ENCODE measurements at regions not wholly inside any gene's neighbourhood (a gene's known extent, or its start where the extent isn't known, plus 50 kb on each side); places are given as distances from the start of the nearest gene placed in this dataset.
"Not testable (repeated sequence)": the region's sequence is repeated elsewhere in the genome, so short reads cannot be mapped to it uniquely, and the experiment has no call there.

DNA sequence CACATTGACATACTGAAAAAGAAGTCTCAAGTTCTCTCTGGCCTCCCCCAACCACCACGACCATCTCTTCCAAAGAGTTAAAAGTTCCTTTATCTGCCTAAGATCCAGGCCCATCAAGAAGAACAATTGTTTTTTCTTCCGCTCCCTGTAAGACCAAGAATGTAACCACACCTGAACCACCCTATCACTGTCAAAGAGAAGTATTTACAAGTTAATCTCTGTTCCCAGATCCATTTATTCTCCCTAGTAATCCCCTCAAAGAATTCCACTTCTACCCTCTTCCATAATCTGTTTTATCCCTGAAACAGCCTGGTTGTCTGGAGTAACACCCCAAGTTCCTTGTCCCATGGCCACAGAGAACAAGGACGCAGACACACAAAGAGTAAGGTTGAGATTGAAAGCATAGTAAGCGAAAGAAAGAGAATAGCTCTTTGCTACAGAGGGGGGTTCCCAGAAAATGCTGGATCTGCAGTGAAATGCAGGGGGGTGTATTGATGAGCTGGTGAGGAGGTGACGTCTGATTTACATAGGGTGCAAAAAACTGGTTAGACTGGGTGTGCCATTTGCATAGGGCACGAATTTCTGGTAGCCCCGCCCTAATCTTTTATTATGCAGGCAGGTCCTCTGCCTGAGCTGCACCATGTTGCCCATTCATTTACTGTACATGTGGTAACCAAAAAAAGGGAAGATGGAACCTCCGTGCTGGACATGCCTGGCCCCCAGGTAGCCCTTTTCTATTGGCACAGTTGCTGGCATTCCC lies 122.0 kb downstream of the SKIDA1 start:
- no peak for DNase-seq

DNA sequence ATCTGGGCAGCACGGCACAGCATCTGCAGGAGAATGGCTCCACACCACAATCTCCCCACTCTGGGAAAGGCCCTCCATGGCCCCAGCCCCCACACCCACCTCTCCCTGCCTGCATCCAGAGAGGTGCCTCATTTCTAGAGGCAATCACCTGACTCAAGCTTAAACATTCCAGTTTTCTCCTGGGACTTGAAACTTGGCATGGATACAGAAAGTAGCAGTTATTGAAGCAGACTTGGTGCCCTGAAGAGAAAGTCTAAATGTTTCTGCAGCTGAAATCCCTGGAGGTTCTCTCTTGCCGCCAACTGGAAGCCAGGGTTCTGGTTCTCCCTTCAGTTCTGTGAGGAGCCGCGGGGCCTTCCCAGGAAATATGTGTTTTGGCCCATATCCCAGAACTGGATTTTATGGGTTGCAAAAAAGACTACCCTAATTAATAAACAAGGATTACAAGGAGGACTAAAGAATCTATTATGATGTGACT lies 122.8 kb downstream of the SKIDA1 start:
- DNase-seq, result no peak

DNA sequence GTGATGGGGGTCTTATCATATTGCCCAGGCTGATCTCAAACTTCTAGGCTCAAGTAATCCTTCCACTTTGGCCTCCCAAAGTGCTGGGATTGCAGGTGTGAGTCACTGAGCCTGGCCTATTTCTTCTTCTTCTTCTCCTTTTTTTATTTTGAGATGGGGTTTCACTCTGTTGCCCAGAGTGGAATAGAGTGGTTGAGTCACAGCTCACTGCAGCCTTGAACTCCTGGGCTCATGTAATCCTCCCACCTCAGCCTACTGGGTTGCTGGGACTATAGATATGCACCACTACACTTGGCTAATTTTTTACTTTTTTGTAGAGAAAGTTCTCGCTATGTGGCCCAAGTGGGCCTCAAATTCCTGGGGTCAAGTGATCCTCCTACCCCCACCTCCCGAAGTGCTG lies 124.3 kb downstream of the SKIDA1 start:
- DNase-seq, result no peak

DNA sequence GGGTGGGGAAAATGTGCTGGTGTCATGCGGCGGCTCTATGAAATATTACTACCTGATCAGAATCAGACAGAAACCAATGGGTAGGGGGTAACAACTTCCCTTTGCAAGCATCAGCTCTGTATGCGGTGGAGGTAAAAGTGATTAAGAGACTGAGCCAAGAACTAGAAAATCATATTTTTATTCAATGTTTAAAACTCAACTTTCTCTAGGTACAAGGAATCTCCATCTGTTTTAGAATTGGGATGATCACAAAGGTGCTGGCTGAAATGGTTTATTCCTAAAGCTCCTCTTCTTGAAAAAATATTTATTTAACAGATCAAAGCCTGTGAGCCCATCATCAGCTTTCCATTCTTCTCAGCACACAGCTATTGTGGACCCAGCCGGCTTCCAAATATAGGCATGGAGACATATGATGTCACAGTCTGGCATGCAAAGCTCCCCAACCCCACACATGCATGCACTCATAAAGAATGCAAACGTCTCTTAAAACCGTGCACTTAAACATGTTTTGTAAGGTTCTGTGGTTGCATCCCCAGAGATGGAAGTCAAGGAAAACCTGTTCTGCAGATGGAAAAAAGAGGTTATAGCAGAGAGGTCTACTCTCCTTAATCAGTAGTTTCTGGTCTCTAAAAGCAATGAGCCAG lies 126.0 kb downstream of the SKIDA1 start:
- DNase-seq, result no peak

DNA sequence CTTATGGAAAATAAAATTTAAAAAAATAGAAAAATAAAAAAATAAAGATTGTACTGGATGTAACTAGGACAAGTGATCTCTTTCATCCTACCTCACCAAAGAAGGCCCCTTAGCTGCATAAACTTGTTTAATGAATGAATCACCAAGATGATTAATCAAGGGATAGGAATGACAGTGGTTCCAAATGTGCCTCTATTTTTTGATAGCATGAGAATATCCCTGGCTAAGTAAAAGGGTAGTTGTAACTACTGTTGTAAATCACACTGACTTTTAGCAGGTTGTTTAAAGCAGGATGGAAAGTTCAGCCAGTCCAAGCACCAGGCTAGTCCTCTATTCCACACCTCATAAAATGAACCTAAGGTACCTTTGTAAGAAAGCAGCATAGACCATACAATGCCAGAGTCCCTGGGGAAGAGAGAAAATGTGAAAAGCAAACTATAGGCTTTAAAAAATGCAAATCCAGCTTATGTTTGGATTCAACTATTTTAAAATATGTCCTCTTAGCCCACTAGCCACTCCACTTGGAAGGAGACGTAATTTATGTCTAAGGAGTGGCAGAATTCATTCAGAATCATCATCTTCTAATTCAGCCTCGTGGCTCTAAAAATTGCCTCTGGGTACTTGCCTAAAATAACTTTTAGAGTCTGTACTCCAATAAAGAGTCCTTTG lies 126.8 kb downstream of the SKIDA1 start:
- DNase-seq, result no peak

DNA sequence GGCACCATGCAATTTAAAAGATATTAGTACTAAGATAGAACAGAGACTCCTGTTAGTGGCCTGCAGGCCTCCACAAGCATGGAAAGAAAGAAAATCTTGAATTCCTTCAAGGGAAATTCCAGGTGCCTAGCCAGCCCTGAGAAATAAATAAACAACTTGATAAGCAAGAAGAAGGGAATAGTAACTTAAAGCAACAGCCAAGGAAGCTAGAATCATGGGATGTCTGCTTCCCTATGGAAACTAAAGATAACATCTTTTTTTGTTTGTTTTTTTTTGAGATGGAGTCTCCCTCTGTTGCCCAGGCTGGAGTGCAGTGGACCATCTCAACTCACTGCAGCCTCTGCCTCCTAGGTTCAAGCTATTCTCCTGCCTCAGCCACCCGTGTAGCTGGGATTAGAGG lies 128.6 kb downstream of the SKIDA1 start:
- DNase-seq, result no peak

DNA sequence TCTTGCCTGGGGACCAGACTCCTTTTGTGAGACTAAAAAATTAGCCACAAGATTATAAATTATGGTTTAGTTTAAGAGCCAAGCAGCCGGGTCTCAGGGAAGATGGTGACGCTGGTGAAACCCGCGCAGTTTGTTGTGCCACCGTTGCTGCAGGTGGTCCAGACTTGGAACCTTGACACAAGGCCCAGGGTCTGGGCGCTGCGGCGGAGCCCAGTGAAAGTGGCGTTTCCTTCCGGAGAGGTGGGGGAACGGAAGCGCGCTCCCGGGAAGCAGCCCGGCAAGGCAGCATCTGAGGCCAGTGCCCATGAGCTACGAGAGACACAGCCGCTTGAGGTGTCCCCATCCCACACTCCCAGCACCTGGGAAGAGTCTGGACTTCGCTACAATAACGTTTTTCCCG lies 131.6 kb downstream of the SKIDA1 start:
- no peak for DNase-seq

DNA sequence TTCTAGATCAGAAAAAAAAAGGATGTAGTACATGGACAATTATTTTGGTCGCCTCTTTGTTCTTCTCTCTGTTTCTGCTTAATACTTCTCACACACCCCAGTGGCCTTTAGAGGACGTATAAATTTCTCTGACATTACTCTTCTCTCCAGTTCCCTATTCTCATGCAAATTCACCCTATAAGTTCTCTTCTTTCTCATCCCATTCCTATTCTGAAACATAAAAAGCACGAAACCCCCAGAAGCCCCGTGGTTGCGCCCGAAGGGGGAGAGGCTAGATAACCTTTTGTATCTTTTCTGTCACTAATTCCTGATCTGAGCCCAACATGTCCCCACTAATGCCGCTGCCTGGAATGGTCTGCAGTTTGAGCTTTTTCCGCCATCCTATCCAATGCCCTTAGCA lies 136.9 kb downstream of the SKIDA1 start:
- no peak for DNase-seq

DNA sequence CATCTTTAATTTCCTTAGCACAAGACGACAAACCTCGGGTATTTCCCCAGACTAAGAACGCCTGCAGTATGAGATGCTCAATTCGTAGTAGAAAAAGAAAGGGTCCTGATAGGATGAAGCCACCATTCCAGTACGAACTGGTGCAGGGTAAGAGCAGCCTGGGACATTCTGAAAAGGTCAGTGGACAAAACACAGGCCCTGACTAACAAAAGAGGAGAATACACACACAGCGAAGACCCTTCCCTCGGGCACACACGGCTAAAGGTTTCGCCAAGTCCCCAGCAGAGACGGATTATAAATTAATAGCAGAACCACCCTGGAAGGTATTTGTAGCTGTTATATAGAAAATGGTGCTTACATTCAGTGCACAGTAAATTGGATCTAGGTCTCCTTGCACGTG lies 137.6 kb downstream of the SKIDA1 start:
- DNase-seq, result no peak

DNA sequence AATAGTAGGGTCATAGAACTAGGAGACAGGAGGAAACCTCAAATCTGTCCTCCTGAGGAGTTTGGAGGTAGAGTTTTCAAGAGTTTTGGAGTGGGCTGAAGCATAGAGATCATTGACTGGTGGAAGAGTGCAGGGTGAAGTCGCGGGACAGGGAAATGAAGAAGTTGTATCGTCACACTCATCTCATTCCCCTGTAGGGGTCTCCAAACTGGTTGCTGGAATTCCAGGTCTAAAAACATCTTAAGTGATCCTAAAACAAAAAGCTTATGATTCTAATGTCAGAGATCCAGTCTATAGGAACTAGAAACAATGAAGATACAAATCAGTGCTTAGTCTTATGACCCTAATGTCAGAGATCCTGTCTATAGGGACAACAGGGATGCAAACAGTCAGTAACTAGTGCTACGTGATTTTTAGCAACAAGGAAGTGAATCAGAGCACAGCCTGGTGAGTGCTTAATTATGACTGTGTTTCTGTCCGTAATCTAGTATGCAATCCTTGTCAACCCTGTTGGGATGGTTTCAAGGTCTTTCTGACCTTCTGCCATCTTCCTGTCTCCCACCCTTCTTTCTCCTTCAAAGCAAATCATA lies 139.4 kb downstream of the SKIDA1 start:
- DNase-seq, result no peak

DNA sequence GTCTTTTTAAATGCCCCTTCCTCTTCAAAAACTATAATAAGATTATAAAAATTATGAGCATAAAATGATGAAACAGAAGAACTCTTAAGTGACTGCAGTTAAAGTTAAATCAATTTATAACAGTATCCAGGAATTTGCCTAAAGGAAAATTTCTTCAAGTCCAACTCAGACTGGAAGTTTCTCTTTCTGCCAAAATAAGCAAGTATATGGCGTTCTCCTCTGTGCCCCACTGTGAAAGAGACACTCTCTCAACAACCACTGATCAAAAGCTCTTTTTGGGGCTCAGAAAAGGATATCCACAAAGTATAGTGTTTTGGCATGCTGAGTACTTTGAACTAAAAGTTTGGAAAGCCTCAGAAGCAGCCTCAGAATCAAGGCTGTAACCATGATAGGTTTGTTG lies 139.9 kb downstream of the SKIDA1 start:
- DNase-seq, result no peak

DNA sequence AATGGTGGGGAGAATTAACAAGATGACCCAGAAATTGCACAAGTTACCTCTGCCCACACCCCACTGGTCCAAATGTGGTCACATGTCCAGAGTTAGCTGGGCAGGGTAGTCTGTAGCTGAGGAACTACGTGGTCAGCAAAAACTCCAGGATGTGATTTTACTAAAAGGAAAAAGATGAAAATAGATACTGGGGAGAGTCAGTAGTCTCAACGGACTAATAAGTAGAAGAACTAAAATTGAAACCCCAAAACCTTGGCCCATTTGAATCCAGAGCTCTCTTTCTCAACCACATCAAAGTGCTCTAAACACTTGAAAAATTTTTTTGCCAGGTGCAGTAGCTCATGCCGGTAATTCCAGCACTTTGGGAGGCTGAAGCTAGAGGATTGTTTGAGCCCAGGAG lies 146.3 kb downstream of the SKIDA1 start:
- no peak for DNase-seq

DNA sequence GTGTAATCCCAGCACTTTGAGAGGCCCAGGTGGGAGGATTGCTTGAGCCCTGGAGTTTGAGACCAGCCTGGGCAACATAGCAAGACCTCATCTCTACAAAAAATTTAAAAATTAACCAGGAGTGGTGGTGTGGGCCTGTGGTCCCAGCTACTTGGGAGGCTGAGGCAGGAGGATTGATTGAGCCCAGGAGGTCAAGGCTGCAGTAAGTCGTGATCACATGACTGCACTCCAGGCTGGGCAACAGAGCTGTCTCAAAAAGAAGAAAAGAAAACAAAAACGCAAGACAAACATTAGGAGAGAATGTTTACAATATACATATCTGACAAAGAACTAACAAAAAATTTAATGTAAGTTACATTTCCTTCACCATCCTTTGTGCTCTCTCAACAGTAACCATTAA lies 150.2 kb downstream of the SKIDA1 start:
- DNase-seq, result not testable (repeated sequence)

DNA sequence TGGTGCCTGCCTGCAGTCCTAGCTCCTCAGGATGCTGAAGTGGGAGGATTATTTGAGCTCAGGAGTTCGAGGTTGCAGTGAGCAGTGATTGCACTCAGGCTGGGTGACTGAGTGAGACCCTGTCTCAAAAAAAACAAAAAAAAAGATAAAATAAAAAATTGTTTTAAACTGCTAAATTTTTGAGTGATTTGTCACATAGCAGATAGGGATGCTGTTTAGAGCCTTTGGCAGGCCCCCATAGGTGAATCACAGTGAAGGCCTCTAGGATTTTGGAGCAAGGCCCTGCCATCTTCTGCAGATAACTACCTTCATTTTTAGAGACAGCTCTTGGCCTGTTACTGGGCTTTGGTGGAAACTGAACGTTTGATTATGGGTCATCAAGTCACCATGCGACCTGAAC lies 151.6 kb downstream of the SKIDA1 start:
- not testable (repeated sequence) for DNase-seq

DNA sequence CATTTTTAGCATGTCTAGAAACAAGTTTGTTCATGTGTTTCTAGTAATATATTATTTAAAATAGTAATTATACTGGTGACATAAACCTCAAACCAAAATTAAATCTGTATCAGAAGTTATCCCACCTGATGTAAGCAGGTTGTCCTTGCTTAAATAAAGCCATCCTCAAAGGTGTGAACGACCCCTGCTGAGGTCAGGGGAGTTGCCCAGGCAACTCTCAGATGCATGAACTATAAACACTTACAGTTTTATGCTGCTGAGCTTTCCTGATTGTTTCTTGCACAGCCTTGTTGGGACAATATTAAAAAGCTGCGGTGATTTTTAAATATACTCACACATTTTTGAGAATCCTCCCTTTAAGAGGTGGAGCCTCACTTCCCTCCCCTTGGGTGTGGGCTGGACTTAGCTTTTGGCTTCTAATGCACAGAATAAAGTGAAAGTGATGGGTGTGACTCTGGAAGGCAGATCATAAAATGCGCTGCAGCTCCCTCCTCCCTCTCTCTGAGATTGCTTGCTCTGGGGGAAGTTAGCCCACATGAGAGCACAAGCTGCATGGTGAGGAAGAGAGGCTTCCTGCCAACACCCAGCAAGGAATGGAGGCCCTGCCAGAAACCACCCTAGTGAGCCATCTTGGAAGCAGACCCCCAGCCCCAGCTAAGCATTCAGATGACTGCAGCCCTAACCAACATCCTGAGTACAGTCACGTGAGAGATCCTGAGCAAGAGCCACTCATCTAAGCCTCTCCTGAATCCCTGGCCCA lies 152.7 kb downstream of the SKIDA1 start:
- no peak for DNase-seq

DNA sequence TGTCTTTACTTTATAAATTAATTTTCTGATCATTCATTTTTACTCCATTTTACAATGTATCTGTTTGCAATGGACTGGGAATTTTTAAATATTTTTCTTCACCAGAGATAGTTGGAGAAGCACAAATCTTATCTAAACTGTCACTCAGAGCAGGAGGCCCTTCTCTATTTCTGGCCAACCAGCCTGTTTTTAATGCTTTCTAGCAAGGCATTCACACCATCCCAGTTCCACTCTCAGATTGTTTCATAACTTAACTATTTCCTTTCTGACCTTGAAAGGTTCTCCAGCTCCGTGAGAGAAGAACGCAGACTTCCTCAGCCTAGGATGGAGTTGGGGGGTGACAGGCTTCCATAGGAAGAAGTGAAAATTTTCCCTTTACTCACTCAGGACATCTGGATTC lies 155.8 kb downstream of the SKIDA1 start:
- DNase-seq, result no peak

DNA sequence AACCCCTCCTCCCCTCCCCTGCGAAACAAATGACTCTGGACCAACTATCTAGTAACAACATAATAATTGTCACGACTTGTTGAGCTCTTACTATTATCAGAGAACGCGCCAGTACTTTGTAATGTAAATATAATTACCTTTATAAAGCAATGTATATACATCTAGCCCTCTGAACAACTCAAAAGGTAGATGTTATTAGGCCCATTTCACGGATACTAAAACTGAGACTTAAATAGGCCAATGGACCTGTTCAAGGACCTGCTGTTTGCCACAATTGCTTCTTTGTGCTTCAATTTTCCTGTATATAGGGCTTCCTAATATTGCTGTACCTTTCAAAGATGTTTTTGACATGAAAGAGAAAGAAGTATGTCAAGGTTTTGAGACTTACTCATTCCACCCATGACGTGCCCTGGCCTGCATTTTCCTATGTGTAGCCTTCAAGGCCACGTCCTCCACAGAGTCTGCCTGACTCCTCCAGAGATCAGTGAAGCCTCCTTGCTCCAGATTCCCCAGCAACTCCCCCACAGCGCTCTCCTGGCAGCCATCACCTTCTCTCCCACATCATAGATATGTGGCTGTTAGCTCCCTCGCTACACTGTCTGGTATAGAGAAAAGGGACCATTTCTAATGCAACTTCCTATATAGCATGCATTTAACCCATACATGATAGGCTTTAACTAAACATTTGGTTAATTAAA lies 156.6 kb downstream of the SKIDA1 start:
- no peak for DNase-seq

DNA sequence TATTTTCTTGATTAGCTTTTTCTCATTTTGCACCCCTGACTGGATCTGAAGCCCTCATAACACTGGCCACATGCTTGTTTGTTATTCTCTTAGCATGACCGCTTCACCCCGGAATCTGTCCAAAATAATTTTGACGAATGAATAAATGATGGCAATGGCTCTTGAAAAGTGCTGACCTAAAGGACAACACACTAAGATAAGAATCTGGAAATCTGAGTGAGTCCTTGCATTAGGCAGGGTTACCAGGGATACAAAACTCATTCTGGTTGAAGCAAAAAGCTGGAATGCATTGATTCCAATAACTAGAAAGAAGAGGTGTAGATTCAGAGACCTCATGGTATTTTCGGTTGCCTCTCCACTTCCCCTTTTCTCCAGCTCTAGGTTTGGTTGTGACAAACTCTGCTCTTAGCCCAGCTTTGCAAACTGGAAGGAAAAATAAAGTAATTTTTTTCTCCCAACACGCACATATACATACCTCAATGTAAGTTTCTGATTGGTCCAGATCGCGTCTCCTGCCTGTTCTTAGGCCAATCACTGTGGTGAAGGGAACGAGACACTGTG lies 157.4 kb downstream of the SKIDA1 start:
- no peak for DNase-seq

DNA sequence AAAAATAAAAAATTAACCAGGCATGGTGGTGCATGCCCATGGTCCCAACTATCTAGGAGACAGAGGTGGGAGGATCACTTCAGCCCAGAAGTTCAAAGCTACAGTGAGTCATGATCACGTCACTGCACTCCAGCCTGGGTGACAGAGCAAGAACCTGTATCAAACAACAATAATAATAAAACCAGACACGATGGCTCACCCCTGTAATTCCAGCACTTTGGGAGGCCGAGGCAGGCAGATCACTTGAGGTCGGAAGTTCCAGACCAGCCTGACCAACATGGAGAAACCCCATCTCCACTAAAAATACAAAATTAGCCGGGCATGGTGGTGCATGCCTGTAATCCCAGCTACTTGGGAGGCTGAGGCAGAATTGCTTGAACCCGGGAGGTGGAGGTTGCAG lies 159.4 kb downstream of the SKIDA1 start:
- DNase-seq, result not testable (repeated sequence)

DNA sequence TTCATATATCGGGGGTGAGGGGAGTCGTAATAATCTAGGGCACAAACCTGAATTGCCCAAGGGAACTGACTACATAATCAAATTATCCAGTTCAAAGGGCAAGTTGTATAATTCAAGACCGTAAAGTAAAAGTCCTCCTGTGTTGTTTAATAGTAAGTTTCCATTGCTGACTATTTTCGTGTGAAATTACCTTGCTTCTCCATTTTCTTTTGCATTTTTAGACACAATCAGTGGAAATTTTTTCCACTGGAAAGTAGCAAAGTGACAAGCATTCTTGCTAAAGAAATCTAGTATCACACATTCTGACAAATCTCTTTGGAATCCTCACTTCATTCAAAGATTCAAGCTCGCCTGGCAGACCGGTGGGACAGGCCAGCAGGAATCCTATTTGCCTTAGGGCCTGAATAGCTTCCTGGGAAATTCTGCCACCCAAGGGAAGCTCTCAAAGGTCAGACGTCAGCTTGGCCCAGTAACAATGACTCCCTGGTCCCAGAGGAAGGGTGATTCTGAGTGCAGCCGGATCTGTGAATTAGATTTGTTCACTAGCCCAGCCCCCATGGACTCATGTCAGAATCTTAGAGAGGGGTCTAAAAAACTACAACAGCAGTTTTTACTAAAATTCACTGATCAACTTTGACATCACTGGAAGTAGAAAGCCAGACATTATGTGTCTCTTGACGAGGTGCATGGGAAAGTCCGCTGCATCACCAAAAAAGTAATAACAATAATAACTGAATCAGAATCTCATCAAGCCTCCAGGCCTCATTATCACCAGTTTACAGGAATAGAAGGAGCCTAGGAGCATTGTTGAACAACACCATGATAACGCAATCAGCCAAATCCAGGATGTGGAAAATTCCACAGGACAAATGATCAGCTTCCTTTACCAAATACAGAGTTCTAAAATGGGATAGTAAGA lies 161.0 kb downstream of the SKIDA1 start:
- DNase-seq, result no peak

DNA sequence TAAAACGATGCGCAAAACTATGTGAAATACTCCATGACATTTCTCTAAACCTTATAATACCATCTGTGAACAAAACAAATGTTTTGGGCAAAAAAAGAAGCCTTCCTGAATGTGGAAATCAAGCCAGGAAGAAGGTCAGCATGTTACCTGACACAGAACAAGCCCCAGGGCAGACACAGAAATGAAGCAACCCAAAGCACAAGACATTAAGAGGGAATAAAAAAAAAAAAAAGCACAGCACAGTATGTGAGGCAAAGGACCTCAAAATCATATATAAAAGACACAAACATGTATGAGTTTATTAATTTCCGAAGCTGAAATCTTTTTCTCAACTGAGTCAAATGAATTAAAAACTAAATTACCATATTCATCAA lies 161.8 kb downstream of the SKIDA1 start:
- no peak for DNase-seq
